ENCODE measurements at regions not wholly inside any gene's neighbourhood (a gene's known extent, or its start where the extent isn't known, plus 50 kb on each side); places are given as distances from the start of the nearest gene placed in this dataset.

- no peak for TF ChIP-seq CTCF (IDR thresholded peaks at IDR 0.05)
- Mint-ChIP-seq H3K27ac (ENCODE audit: unreplicated experiment) (no peak overlapping the region), H3K4me3 (ENCODE audit: unreplicated experiment) (no peak overlapping the region), H3K27me3 (ENCODE audit: low read depth) (peaks cover 14% of the 10 kb centered on the region), H3K9me3 (ENCODE audit: low read depth) (no peaks in the 10 kb centered on the region), H3K4me1 (ENCODE audit: low read depth) (no peaks in the 10 kb centered on the region), H3K36me3 (ENCODE audit: low read depth) (no peaks in the 10 kb centered on the region)
- no peak for DNase-seq (ENCODE audit: low spot score)
Observed at GRCh38 chr9:101968392-101968791, 229.9 kb upstream of the GRIN3A start.

- H3K9me3 Mint-ChIP-seq (ENCODE audit: low read depth): peaks cover 3% of the 10 kb centered on the region
- TF ChIP-seq CTCF (IDR thresholded peaks at IDR 0.05): no peak
Observed at GRCh38 chr9:101966691-101967090, 228.2 kb upstream of the GRIN3A start.

GRCh38 chr9:101957705-101958104 lies 219.3 kb upstream of the GRIN3A start:
- TF ChIP-seq CTCF (IDR thresholded peaks at IDR 0.05): no peak
- Mint-ChIP-seq H3K36me3 (ENCODE audit: low read depth) (no peaks in the 10 kb centered on the region), H3K4me1 (ENCODE audit: low read depth) (no peaks in the 10 kb centered on the region), H3K27ac (ENCODE audit: unreplicated experiment) (no peak overlapping the region), H3K27me3 (ENCODE audit: low read depth) (no peaks in the 10 kb centered on the region), H3K9me3 (ENCODE audit: low read depth) (peaks cover 8% of the 10 kb centered on the region), H3K4me3 (ENCODE audit: unreplicated experiment) (no peak overlapping the region)
- DNase-seq (ENCODE audit: low spot score): no peak

More at GRCh38 chr9:101966691-101967090, 228.2 kb upstream of the GRIN3A start:
- Mint-ChIP-seq H3K27ac (ENCODE audit: unreplicated experiment) (no peak overlapping the region), H3K4me1 (ENCODE audit: low read depth) (no peaks in the 10 kb centered on the region), H3K27me3 (ENCODE audit: low read depth) (peaks cover 9% of the 10 kb centered on the region), H3K4me3 (ENCODE audit: unreplicated experiment) (no peak overlapping the region), H3K36me3 (ENCODE audit: low read depth) (no peaks in the 10 kb centered on the region)
- DNase-seq (ENCODE audit: low spot score): no peak

GRCh38 chr9:101951598-101951997 lies 213.2 kb upstream of the GRIN3A start:
- Mint-ChIP-seq H3K4me3 (ENCODE audit: unreplicated experiment) (no peak overlapping the region), H3K4me1 (ENCODE audit: low read depth) (no peaks in the 10 kb centered on the region), H3K27me3 (ENCODE audit: low read depth) (no peaks in the 10 kb centered on the region), H3K36me3 (ENCODE audit: low read depth) (no peaks in the 10 kb centered on the region), H3K27ac (ENCODE audit: unreplicated experiment) (no peak overlapping the region), H3K9me3 (ENCODE audit: low read depth) (peaks cover 5% of the 10 kb centered on the region)
- no peak for DNase-seq (ENCODE audit: low spot score)
- TF ChIP-seq CTCF (IDR thresholded peaks at IDR 0.05): no peak

- TF ChIP-seq CTCF (IDR thresholded peaks at IDR 0.05): no peak
- DNase-seq (ENCODE audit: low spot score): no peak
- Mint-ChIP-seq H3K4me3 (ENCODE audit: unreplicated experiment) (no peak overlapping the region), H3K4me1 (ENCODE audit: low read depth) (no peaks in the 10 kb centered on the region), H3K36me3 (ENCODE audit: low read depth) (no peaks in the 10 kb centered on the region), H3K27ac (ENCODE audit: unreplicated experiment) (no peak overlapping the region), H3K27me3 (ENCODE audit: low read depth) (peaks cover 5% of the 10 kb centered on the region), H3K9me3 (ENCODE audit: low read depth) (no peaks in the 10 kb centered on the region)
Observed at GRCh38 chr9:101931756-101932155, 193.3 kb upstream of the GRIN3A start.

Data from chondrocyte (in vitro differentiated cells).